Activated T-helper 1 cell treated with anti-CD3 and anti-CD28 coated beads, Interleukin-12 subunit alpha, Interleukin-12 subunit beta, Interleukin-2, Interleukin-4 antibody, amounts not matched to agents 30 ng/mL and 10 ng/mL and 1 ng/mL, durations not matched to agents 14 hours and 24 hours and 36 hours (primary cell): ENCODE measurements at regions not wholly inside any gene's neighbourhood (a gene's known extent, or its start where the extent isn't known, plus 50 kb on each side); places are given as distances from the start of the nearest gene placed in this dataset.
"Not testable (repeated sequence)": the region's sequence is repeated elsewhere in the genome, so short reads cannot be mapped to it uniquely, and the experiment has no call there.

Experiments
- DNase-seq: peaks from one replicate; pipeline ENCODE4 v3.0.0; 2021; ENCODE audit warnings: low spot score
- H3K27ac Mint-ChIP-seq: one replicate; pipeline ENCODE4 v1.8.0; 2021; ENCODE audit warnings: mild to moderate bottlenecking, mixed read lengths
- H3K27me3 Mint-ChIP-seq: one replicate; pipeline ENCODE4 v1.8.0; 2022; ENCODE audit warnings: mild to moderate bottlenecking, moderate library complexity, mixed read lengths; ENCODE audit not compliant: insufficient read depth
- H3K36me3 Mint-ChIP-seq: one replicate; pipeline ENCODE4 v1.8.0; 2021; ENCODE audit warnings: low read depth, mixed read lengths
- H3K4me1 Mint-ChIP-seq: one replicate; pipeline ENCODE4 v1.8.0; 2021; ENCODE audit warnings: low read depth, mixed read lengths
- H3K4me3 Mint-ChIP-seq: one replicate; pipeline ENCODE4 v1.8.0; 2021; ENCODE audit warnings: mild to moderate bottlenecking, moderate library complexity, mixed read lengths
- H3K9me3 Mint-ChIP-seq: one replicate; pipeline ENCODE4 v1.8.0; 2021; ENCODE audit warnings: mixed read lengths
- intact Hi-C: fragments of 100-400 bp; cut with micrococcal nuclease; formaldehyde crosslinking; loops from one replicate; pipeline ENCODE4 v1.15.1; 2024

GRCh38 chr15:56568466-56569167 lies 103.7 kb upstream of the MNS1 start:
- intact Hi-C loops, result no loop called here
- no peak overlapping the region for H3K27ac Mint-ChIP-seq
- H3K36me3 Mint-ChIP-seq, result no peaks in the 10 kb centered on the region
- peaks cover 15% of the 10 kb centered on the region for H3K27me3 Mint-ChIP-seq
- H3K9me3 Mint-ChIP-seq, result peaks cover 6% of the 10 kb centered on the region
- H3K4me3 Mint-ChIP-seq, result no peak overlapping the region
- no peak for DNase-seq
- no peaks in the 10 kb centered on the region for H3K4me1 Mint-ChIP-seq

- no peaks in the 10 kb centered on the region for H3K4me1 Mint-ChIP-seq
- H3K9me3 Mint-ChIP-seq, result peaks cover 20% of the 10 kb centered on the region
- H3K4me3 Mint-ChIP-seq, result no peak overlapping the region
- no peak overlapping the region for H3K27ac Mint-ChIP-seq
- intact Hi-C loops, result no loop called here
- peaks cover 9% of the 10 kb centered on the region for H3K27me3 Mint-ChIP-seq
- no peaks in the 10 kb centered on the region for H3K36me3 Mint-ChIP-seq
- DNase-seq, result no peak
Observed at GRCh38 chr15:56557415-56557814, 92.5 kb upstream of the MNS1 start.

- no peaks in the 10 kb centered on the region for H3K4me1 Mint-ChIP-seq
- H3K9me3 Mint-ChIP-seq, result peaks cover 15% of the 10 kb centered on the region
- no peaks in the 10 kb centered on the region for H3K36me3 Mint-ChIP-seq
- intact Hi-C loops, result no loop called here
- no peak overlapping the region for H3K4me3 Mint-ChIP-seq
- peaks cover 9% of the 10 kb centered on the region for H3K27me3 Mint-ChIP-seq
- H3K27ac Mint-ChIP-seq, result no peak overlapping the region
- DNase-seq, result no peak
Observed at GRCh38 chr15:56553486-56553885, 88.5 kb upstream of the MNS1 start.

- Mint-ChIP-seq H3K27ac (no peak overlapping the region), H3K4me3 (no peak overlapping the region), H3K27me3 (peaks cover 8% of the 10 kb centered on the region), H3K4me1 (no peaks in the 10 kb centered on the region), H3K36me3 (no peaks in the 10 kb centered on the region), H3K9me3 (peaks cover 15% of the 10 kb centered on the region)
- intact Hi-C loops, result no loop called here
- no peak for DNase-seq
Observed at GRCh38 chr15:56552659-56553058, 87.7 kb upstream of the MNS1 start.

GRCh38 chr15:56540570-56540969 lies 75.6 kb upstream of the MNS1 start:
- H3K4me1 Mint-ChIP-seq, DNase-seq, H3K27ac Mint-ChIP-seq, H3K27me3 Mint-ChIP-seq, H3K4me3 Mint-ChIP-seq, H3K36me3 Mint-ChIP-seq, intact Hi-C loops: not testable (repeated sequence)
- H3K9me3 Mint-ChIP-seq, result peaks cover 16% of the 10 kb centered on the region

- H3K4me1 Mint-ChIP-seq, H3K36me3 Mint-ChIP-seq, H3K4me3 Mint-ChIP-seq, DNase-seq, H3K27me3 Mint-ChIP-seq, H3K27ac Mint-ChIP-seq, intact Hi-C loops: not testable (repeated sequence)
- H3K9me3 Mint-ChIP-seq, result peaks cover 16% of the 10 kb centered on the region
Observed at GRCh38 chr15:56540157-56540556, 75.2 kb upstream of the MNS1 start.

GRCh38 chr15:56538901-56539545 lies 74.1 kb upstream of the MNS1 start:
- no peak for DNase-seq
- H3K27me3 Mint-ChIP-seq, result peaks cover 7% of the 10 kb centered on the region
- no peak overlapping the region for H3K27ac Mint-ChIP-seq
- no peak overlapping the region for H3K4me3 Mint-ChIP-seq
- no peaks in the 10 kb centered on the region for H3K36me3 Mint-ChIP-seq
- intact Hi-C loops, result no loop called here
- peaks cover 6% of the 10 kb centered on the region for H3K9me3 Mint-ChIP-seq
- peaks cover 9% of the 10 kb centered on the region for H3K4me1 Mint-ChIP-seq

GRCh38 chr15:56537881-56538280 lies 72.9 kb upstream of the MNS1 start:
- peak; percentile 50 for DNase-seq
- peaks cover 9% of the 10 kb centered on the region for H3K4me1 Mint-ChIP-seq
- intact Hi-C loops, result no loop called here
- no peaks in the 10 kb centered on the region for H3K9me3 Mint-ChIP-seq
- no peak overlapping the region for H3K27ac Mint-ChIP-seq
- peaks cover 9% of the 10 kb centered on the region for H3K27me3 Mint-ChIP-seq
- H3K36me3 Mint-ChIP-seq, result no peaks in the 10 kb centered on the region
- H3K4me3 Mint-ChIP-seq, result no peak overlapping the region

- Mint-ChIP-seq H3K9me3 (no peaks in the 10 kb centered on the region), H3K4me3 (no peak overlapping the region), H3K27ac (no peak overlapping the region), H3K36me3 (no peaks in the 10 kb centered on the region), H3K27me3 (peaks cover 12% of the 10 kb centered on the region), H3K4me1 (peaks cover 9% of the 10 kb centered on the region)
- intact Hi-C loops, result no loop called here
- DNase-seq, result no peak
Observed at GRCh38 chr15:56534728-56535127, 69.8 kb upstream of the MNS1 start.

GRCh38 chr15:56533731-56534403 lies 68.9 kb upstream of the MNS1 start:
- H3K4me3 Mint-ChIP-seq, result no peak overlapping the region
- intact Hi-C loops, result no loop called here
- DNase-seq, result no peak
- peaks cover 9% of the 10 kb centered on the region for H3K4me1 Mint-ChIP-seq
- no peaks in the 10 kb centered on the region for H3K36me3 Mint-ChIP-seq
- no peak overlapping the region for H3K27ac Mint-ChIP-seq
- no peaks in the 10 kb centered on the region for H3K9me3 Mint-ChIP-seq
- H3K27me3 Mint-ChIP-seq, result peaks cover 11% of the 10 kb centered on the region

- Mint-ChIP-seq H3K27me3 (peaks cover 13% of the 10 kb centered on the region), H3K27ac (no peak overlapping the region), H3K9me3 (no peaks in the 10 kb centered on the region), H3K4me3 (no peak overlapping the region), H3K4me1 (peaks cover 6% of the 10 kb centered on the region), H3K36me3 (no peaks in the 10 kb centered on the region)
- no peak for DNase-seq
- intact Hi-C loops, result no loop called here
Observed at GRCh38 chr15:56532721-56533460, 68.0 kb upstream of the MNS1 start.

- Mint-ChIP-seq H3K36me3 (no peaks in the 10 kb centered on the region), H3K9me3 (no peaks in the 10 kb centered on the region), H3K4me3 (no peak overlapping the region), H3K27me3 (peaks cover 10% of the 10 kb centered on the region), H3K27ac (no peak overlapping the region), H3K4me1 (no peaks in the 10 kb centered on the region)
- intact Hi-C loops, result no loop called here
- no peak for DNase-seq
Observed at GRCh38 chr15:56530157-56530556, 65.2 kb upstream of the MNS1 start.

GRCh38 chr15:56528136-56528535 lies 63.2 kb upstream of the MNS1 start:
- no peak overlapping the region for H3K4me3 Mint-ChIP-seq
- no peaks in the 10 kb centered on the region for H3K36me3 Mint-ChIP-seq
- no peak for DNase-seq
- no peak overlapping the region for H3K27ac Mint-ChIP-seq
- intact Hi-C loops, result no loop called here
- H3K9me3 Mint-ChIP-seq, result no peaks in the 10 kb centered on the region
- peaks cover 16% of the 10 kb centered on the region for H3K27me3 Mint-ChIP-seq
- H3K4me1 Mint-ChIP-seq, result no peaks in the 10 kb centered on the region
